WTC11 (cell line): ENCODE measurements at regions not wholly inside any gene's neighbourhood (a gene's known extent, or its start where the extent isn't known, plus 50 kb on each side); places are given as distances from the start of the nearest gene placed in this dataset.

Experiments used
- CREB1 ChIP-seq: sonication (generic); formaldehyde crosslinking; IDR thresholded peaks from 2 replicates; pipeline ENCODE4 v1.8.0; 2023; ENCODE audit warnings: mild to moderate bottlenecking, missing genetic modification reagents
- ELF4 ChIP-seq: sonication (generic); formaldehyde crosslinking; IDR thresholded peaks from 2 replicates; pipeline ENCODE4 v1.8.1; 2022; ENCODE audit warnings: low read depth, mild to moderate bottlenecking, moderate library complexity, missing genetic modification reagents
- FOXJ3 ChIP-seq: sonication (generic); formaldehyde crosslinking; IDR thresholded peaks from 2 replicates; pipeline ENCODE4 v1.9.0; 2021; ENCODE audit warnings: missing genetic modification reagents, mild to moderate bottlenecking, borderline replicate concordance
- IRF2 ChIP-seq: sonication (generic); formaldehyde crosslinking; IDR thresholded peaks from 2 replicates; pipeline ENCODE4 v1.8.0; 2022; ENCODE audit warnings: low read depth, missing genetic modification reagents, borderline replicate concordance
- JUN ChIP-seq: sonication (generic); formaldehyde crosslinking; IDR thresholded peaks from 2 replicates; pipeline ENCODE4 v1.8.0; 2023; ENCODE audit warnings: mild to moderate bottlenecking, missing genetic modification reagents
- NR2C2 ChIP-seq: sonication (generic); formaldehyde crosslinking; IDR thresholded peaks from 2 replicates; pipeline ENCODE4 v1.8.0; 2022; ENCODE audit warnings: mild to moderate bottlenecking, missing genetic modification reagents
- SMAD3 ChIP-seq: sonication (generic); formaldehyde crosslinking; IDR thresholded peaks from 2 replicates; pipeline ENCODE4 v1.8.0; 2022; ENCODE audit warnings: missing genetic modification reagents, mild to moderate bottlenecking, borderline replicate concordance
- TCF7 ChIP-seq: sonication (generic); formaldehyde crosslinking; IDR thresholded peaks from 2 replicates; pipeline ENCODE4 v1.8.0; 2022; ENCODE audit warnings: mild to moderate bottlenecking, low read depth, missing genetic modification reagents, moderate library complexity
- ZNF263 ChIP-seq: sonication (generic); formaldehyde crosslinking; IDR thresholded peaks from 2 replicates; pipeline ENCODE4 v1.8.1; 2022; ENCODE audit warnings: low read depth, mild to moderate bottlenecking, moderate library complexity, missing genetic modification reagents
- TF ChIP-seq, protein P1 (sequence below): sonication (generic); formaldehyde crosslinking; IDR thresholded peaks from 2 replicates; pipeline ENCODE4 v1.8.0; 2022; ENCODE audit warnings: mild to moderate bottlenecking, missing genetic modification reagents
- TF ChIP-seq, protein P2 (sequence below): fragments of 200-600 bp; IDR thresholded peaks from 2 replicates; pipeline ENCODE4 v1.8.0; 2022; ENCODE audit warnings: antibody characterized with exemption
- TF ChIP-seq, protein P3 (sequence below): sonication (generic); formaldehyde crosslinking; IDR thresholded peaks from 2 replicates; pipeline ENCODE4 v1.8.1; 2022; ENCODE audit warnings: low read depth, missing genetic modification reagents, borderline replicate concordance
- TF ChIP-seq, protein P4 (sequence below): fragments of 250-450 bp; sonication (Bioruptor Pico); IDR thresholded peaks from 2 replicates; pipeline ENCODE4 v1.9.0; 2021; ENCODE audit warnings: mild to moderate bottlenecking, borderline replicate concordance

DNA sequence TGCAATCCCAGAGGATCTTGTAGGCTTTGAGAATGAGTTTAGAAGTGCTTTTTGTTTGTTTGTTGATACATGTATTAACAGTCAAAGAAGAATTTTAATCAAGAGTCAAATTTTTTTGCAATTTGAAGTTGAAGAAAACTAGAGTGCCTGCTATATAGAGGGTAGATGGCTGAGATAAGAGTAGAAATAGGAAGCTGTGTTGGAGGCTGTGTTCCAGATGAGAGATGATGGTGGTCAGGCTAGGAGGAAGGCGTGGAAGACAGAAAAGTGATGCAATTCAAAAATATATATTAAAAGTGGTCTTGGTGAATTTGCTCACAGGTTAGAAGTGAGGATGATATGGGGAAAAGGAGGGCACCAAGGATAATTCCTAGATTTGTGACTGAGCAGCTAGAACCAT lies 978.3 kb downstream of the BCL11A start:
- TF ChIP-seq, protein P1, sequence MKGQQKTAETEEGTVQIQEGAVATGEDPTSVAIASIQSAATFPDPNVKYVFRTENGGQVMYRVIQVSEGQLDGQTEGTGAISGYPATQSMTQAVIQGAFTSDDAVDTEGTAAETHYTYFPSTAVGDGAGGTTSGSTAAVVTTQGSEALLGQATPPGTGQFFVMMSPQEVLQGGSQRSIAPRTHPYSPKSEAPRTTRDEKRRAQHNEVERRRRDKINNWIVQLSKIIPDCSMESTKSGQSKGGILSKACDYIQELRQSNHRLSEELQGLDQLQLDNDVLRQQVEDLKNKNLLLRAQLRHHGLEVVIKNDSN (CRISPR knock-in tag) = no peak
- TF ChIP-seq, protein P2, sequence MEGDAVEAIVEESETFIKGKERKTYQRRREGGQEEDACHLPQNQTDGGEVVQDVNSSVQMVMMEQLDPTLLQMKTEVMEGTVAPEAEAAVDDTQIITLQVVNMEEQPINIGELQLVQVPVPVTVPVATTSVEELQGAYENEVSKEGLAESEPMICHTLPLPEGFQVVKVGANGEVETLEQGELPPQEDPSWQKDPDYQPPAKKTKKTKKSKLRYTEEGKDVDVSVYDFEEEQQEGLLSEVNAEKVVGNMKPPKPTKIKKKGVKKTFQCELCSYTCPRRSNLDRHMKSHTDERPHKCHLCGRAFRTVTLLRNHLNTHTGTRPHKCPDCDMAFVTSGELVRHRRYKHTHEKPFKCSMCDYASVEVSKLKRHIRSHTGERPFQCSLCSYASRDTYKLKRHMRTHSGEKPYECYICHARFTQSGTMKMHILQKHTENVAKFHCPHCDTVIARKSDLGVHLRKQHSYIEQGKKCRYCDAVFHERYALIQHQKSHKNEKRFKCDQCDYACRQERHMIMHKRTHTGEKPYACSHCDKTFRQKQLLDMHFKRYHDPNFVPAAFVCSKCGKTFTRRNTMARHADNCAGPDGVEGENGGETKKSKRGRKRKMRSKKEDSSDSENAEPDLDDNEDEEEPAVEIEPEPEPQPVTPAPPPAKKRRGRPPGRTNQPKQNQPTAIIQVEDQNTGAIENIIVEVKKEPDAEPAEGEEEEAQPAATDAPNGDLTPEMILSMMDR = no peak
- no peak for TF ChIP-seq NR2C2 (CRISPR knock-in tag)
- no peak for TF ChIP-seq SMAD3 (CRISPR knock-in tag)
- no peak for TF ChIP-seq ZNF263
- TF ChIP-seq JUN (CRISPR knock-in tag) = no peak
- TF ChIP-seq, protein P3, sequence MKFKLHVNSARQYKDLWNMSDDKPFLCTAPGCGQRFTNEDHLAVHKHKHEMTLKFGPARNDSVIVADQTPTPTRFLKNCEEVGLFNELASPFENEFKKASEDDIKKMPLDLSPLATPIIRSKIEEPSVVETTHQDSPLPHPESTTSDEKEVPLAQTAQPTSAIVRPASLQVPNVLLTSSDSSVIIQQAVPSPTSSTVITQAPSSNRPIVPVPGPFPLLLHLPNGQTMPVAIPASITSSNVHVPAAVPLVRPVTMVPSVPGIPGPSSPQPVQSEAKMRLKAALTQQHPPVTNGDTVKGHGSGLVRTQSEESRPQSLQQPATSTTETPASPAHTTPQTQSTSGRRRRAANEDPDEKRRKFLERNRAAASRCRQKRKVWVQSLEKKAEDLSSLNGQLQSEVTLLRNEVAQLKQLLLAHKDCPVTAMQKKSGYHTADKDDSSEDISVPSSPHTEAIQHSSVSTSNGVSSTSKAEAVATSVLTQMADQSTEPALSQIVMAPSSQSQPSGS (CRISPR knock-in tag) = no peak
- TF ChIP-seq TCF7 (CRISPR knock-in tag) = no peak
- no peak for TF ChIP-seq IRF2 (CRISPR knock-in tag)
- no peak for TF ChIP-seq CREB1 (CRISPR knock-in tag)
- no peak for TF ChIP-seq ELF4 (CRISPR knock-in tag)
- no peak for TF ChIP-seq FOXJ3 (CRISPR knock-in tag)
- TF ChIP-seq, protein P4, sequence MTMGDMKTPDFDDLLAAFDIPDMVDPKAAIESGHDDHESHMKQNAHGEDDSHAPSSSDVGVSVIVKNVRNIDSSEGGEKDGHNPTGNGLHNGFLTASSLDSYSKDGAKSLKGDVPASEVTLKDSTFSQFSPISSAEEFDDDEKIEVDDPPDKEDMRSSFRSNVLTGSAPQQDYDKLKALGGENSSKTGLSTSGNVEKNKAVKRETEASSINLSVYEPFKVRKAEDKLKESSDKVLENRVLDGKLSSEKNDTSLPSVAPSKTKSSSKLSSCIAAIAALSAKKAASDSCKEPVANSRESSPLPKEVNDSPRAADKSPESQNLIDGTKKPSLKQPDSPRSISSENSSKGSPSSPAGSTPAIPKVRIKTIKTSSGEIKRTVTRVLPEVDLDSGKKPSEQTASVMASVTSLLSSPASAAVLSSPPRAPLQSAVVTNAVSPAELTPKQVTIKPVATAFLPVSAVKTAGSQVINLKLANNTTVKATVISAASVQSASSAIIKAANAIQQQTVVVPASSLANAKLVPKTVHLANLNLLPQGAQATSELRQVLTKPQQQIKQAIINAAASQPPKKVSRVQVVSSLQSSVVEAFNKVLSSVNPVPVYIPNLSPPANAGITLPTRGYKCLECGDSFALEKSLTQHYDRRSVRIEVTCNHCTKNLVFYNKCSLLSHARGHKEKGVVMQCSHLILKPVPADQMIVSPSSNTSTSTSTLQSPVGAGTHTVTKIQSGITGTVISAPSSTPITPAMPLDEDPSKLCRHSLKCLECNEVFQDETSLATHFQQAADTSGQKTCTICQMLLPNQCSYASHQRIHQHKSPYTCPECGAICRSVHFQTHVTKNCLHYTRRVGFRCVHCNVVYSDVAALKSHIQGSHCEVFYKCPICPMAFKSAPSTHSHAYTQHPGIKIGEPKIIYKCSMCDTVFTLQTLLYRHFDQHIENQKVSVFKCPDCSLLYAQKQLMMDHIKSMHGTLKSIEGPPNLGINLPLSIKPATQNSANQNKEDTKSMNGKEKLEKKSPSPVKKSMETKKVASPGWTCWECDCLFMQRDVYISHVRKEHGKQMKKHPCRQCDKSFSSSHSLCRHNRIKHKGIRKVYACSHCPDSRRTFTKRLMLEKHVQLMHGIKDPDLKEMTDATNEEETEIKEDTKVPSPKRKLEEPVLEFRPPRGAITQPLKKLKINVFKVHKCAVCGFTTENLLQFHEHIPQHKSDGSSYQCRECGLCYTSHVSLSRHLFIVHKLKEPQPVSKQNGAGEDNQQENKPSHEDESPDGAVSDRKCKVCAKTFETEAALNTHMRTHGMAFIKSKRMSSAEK = no peak
